Esophagus muscularis mucosa (tissue), 4 donors: ENCODE measurements at regions not wholly inside any gene's neighbourhood (a gene's known extent, or its start where the extent isn't known, plus 50 kb on each side); places are given as distances from the start of the nearest gene placed in this dataset.

Experiments used
- DNase-seq: peaks from one replicate; pipeline ENCODE4 v3.0.0-alpha.2; 2017; ENCODE audit errors: extremely low spot score
- H3K27ac ChIP-seq, 4 donors: fragments of 200-600 bp; sonication (generic); replicated peaks in 1 of 4; 1 replicate in 3 of 4; 2 replicates in 1 of 4; pipeline ENCODE4 v1.5.1; 2016 to 2019; ENCODE audit warnings: mild to moderate bottlenecking in 1 of 4
- H3K27me3 ChIP-seq, 4 donors: fragments of 200-600 bp; sonication (generic); one replicate each; pipeline versions ENCODE4 v1.5.1 to v1.6.0; 2016 to 2019
- H3K36me3 ChIP-seq, 4 donors: fragments of 200-600 bp; sonication (generic); one replicate each; pipeline ENCODE4 v1.5.1; 2016 to 2019
- H3K4me1 ChIP-seq, 4 donors: fragments of 200-600 bp; sonication (generic); one replicate each; pipeline ENCODE4 v1.5.1; 2016 to 2019
- H3K4me3 ChIP-seq, 4 donors: fragments of 200-600 bp; sonication (generic); 1 replicate in 2 of 4; 2 replicates in 2 of 4; pipeline ENCODE4 v1.5.1; 2016 to 2019; ENCODE audit warnings: mild to moderate bottlenecking in 4 of 4, moderate library complexity in 1 of 4
- H3K9me3 ChIP-seq, 4 donors: fragments of 200-600 bp; sonication (generic); 1 replicate in 3 of 4; 2 replicates in 1 of 4; pipeline ENCODE4 v1.5.1; 2016 to 2019
- EP300 ChIP-seq: sonication (generic); formaldehyde crosslinking; IDR thresholded peaks from one replicate; pipeline ENCODE4 v1.6.1; 2017; ENCODE audit warnings: antibody characterized with exemption
- POLR2A ChIP-seq: fragments of 450-650 bp; IDR thresholded peaks from one replicate; pipeline ENCODE4 v1.6.1; 2017; ENCODE audit warnings: antibody characterized with exemption, moderate library complexity, mild to moderate bottlenecking, low read depth
- POLR2AphosphoS5 ChIP-seq, 2 donors: sonication (generic); formaldehyde crosslinking; IDR thresholded peaks; one replicate each; pipeline ENCODE4 v1.6.1; 2017; ENCODE audit warnings: antibody characterized with exemption in 2 of 2
- WGBS: methylation state at CpG from one replicate; pipeline ENCODE4 v1.1.5; 2018; 5-methylcytosine and 5-hydroxymethylcytosine counted together
- intact Hi-C: fragments of 100-400 bp; cut with DNase I; formaldehyde crosslinking; loops from one replicate; pipeline ENCODE4 v1.15.1; 2023
- TF ChIP-seq, protein P1 (sequence below), 3 experiments: fragments of 200-600 bp in 2 of 3; fragments of 450-650 bp in 1 of 3; sonication (generic) in 2 of 3; IDR thresholded peaks; one replicate each; pipeline ENCODE4 v1.5.1; 2017 to 2019; ENCODE audit warnings: antibody characterized with exemption in 3 of 3, mild to moderate bottlenecking in 2 of 3, moderate library complexity in 1 of 3

DNA sequence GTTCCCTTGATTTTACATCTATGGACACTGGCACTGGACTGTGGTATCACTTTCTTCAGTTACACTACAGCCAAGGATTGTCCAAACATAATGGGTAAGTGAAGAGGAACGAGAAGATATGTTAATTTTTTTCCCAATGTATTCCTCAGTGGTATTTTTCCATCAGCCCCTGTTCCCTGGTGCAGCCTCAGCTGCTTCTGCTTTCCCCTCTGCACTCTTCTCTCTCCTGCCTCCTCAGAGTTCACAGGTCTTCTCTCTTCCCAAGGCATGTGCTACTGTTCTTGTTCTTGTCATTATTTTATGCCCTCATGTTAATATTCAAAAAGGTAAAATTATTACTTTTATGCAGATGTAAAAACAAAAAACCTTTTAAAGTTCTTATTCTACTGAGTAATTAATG is 378.0 kb upstream of the NRXN1 start:
- TF ChIP-seq POLR2AphosphoS5 (IDR thresholded peaks at IDR 0.05) (no peak), EP300 (no peak), POLR2A (no peak)
- TF ChIP-seq, protein P1, sequence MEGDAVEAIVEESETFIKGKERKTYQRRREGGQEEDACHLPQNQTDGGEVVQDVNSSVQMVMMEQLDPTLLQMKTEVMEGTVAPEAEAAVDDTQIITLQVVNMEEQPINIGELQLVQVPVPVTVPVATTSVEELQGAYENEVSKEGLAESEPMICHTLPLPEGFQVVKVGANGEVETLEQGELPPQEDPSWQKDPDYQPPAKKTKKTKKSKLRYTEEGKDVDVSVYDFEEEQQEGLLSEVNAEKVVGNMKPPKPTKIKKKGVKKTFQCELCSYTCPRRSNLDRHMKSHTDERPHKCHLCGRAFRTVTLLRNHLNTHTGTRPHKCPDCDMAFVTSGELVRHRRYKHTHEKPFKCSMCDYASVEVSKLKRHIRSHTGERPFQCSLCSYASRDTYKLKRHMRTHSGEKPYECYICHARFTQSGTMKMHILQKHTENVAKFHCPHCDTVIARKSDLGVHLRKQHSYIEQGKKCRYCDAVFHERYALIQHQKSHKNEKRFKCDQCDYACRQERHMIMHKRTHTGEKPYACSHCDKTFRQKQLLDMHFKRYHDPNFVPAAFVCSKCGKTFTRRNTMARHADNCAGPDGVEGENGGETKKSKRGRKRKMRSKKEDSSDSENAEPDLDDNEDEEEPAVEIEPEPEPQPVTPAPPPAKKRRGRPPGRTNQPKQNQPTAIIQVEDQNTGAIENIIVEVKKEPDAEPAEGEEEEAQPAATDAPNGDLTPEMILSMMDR (IDR thresholded peaks at IDR 0.05): no peak
- WGBS: 65% methylated on average over 1 of the region's 1 CpG
- intact Hi-C loops: no loop called here
- H3K4me3 ChIP-seq: no peak overlapping the region
- no peak for DNase-seq
- no peaks in the 10 kb centered on the region for H3K4me1 ChIP-seq
- H3K27ac ChIP-seq: no peak overlapping the region
- H3K36me3 ChIP-seq: no peaks in the 10 kb centered on the region
- H3K27me3 ChIP-seq: no peaks in the 10 kb centered on the region
- no peaks in the 10 kb centered on the region for H3K9me3 ChIP-seq

DNA sequence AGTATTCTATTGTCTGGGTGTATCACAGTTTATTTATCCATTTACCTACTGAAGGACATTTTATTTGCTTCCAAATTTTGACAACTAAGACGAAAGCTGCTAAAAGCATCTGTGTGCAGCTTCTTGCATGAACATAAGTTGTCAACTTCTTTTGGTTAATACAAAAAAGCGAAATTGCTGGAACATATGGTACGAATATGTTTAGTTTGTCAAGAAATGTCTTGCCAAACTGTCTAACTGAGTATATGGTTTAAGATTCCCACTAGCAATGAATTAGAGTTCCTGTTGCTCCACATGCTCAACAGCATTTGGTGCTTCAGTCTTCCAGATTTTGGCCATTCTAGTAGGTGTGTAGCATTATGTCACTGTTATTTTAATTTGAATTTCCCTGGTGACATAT is 372.3 kb upstream of the NRXN1 start:
- no peak for DNase-seq
- Histone ChIP-seq H3K9me3 (no peaks in the 10 kb centered on the region), H3K4me1 (no peaks in the 10 kb centered on the region), H3K4me3 (no peak overlapping the region), H3K36me3 (no peaks in the 10 kb centered on the region), H3K27ac (no peak overlapping the region), H3K27me3 (no peaks in the 10 kb centered on the region)
- intact Hi-C loops: no loop called here
- 91% methylated on average over 3 of the region's 3 CpGs for WGBS
- TF ChIP-seq EP300: no peak
- no peak for TF ChIP-seq POLR2AphosphoS5 (IDR thresholded peaks at IDR 0.05)
- TF ChIP-seq, protein P1 (IDR thresholded peaks at IDR 0.05): no peak
- TF ChIP-seq POLR2A: no peak

DNA sequence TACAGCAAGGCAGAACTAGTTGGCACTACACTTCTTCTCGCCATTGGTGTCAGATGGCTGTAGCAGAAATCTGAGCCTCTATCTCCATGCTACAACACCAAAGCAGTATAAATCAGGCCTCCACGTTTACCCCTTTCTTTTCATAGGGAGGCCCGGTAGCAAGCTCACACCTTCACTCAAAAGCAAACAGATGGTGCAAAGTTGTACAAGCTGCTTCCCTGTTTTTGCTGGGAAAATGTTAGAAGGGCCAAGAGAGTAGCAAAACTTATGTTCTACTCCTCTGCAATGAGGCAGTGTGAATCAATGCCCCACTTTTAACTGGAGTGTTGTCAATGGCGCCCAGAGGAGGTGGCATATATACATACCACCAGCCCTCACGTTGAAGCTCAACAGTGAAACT is 369.6 kb upstream of the NRXN1 start:
- no peaks in the 10 kb centered on the region for H3K27me3 ChIP-seq
- H3K9me3 ChIP-seq: no peaks in the 10 kb centered on the region
- TF ChIP-seq, protein P1 (IDR thresholded peaks at IDR 0.05): no peak
- no peak for TF ChIP-seq POLR2AphosphoS5 (IDR thresholded peaks at IDR 0.05)
- TF ChIP-seq POLR2A: no peak
- intact Hi-C loops: no loop called here
- no peak overlapping the region for H3K27ac ChIP-seq
- H3K4me1 ChIP-seq: no peaks in the 10 kb centered on the region
- WGBS: 91% methylated on average over 5 of the region's 5 CpGs
- no peaks in the 10 kb centered on the region for H3K36me3 ChIP-seq
- no peak overlapping the region for H3K4me3 ChIP-seq
- no peak for DNase-seq

- no peaks in the 10 kb centered on the region for H3K4me1 ChIP-seq
- no peak overlapping the region for H3K27ac ChIP-seq
- no peak for DNase-seq
- no peak overlapping the region for H3K4me3 ChIP-seq
- no peaks in the 10 kb centered on the region for H3K27me3 ChIP-seq
- no peaks in the 10 kb centered on the region for H3K9me3 ChIP-seq
- TF ChIP-seq POLR2A (no peak), EP300 (no peak), POLR2AphosphoS5 (IDR thresholded peaks at IDR 0.05) (no peak)
- TF ChIP-seq, protein P1 (IDR thresholded peaks at IDR 0.05): no peak
- H3K36me3 ChIP-seq: no peaks in the 10 kb centered on the region
- intact Hi-C loops: no loop called here
Observed at GRCh38 chr2:51387235-51387634, 355.3 kb upstream of the NRXN1 start.

DNA sequence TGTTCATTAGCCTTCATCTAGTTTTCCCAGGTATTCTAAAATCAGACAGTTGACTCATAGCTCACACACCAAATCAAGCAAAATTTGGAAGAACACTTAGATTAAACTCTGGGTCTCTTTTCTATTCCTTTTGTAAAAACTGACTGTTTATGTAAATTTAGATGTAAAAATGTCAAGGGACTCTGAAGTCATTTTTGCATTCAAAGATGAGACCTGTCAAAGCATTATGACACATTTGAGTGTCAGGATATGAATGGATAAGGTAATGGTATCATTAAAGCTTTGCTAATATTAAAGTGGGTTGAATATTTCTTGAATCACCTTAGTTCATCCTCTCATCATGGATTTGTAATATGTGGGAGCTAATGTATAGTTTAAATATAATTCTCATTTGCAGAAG is 348.1 kb upstream of the NRXN1 start:
- Histone ChIP-seq H3K36me3 (no peaks in the 10 kb centered on the region), H3K9me3 (no peaks in the 10 kb centered on the region), H3K27ac (no peak overlapping the region), H3K4me1 (no peaks in the 10 kb centered on the region), H3K27me3 (no peaks in the 10 kb centered on the region), H3K4me3 (no peak overlapping the region)
- intact Hi-C loops: no loop called here
- TF ChIP-seq POLR2AphosphoS5 (IDR thresholded peaks at IDR 0.05) (no peak), POLR2A (no peak), EP300 (no peak)
- TF ChIP-seq, protein P1 (IDR thresholded peaks at IDR 0.05): no peak
- no peak for DNase-seq
